ENCODE measurements at regions not wholly inside any gene's neighbourhood (a gene's known extent, or its start where the extent isn't known, plus 50 kb on each side); places are given as distances from the start of the nearest gene placed in this dataset.

DNA sequence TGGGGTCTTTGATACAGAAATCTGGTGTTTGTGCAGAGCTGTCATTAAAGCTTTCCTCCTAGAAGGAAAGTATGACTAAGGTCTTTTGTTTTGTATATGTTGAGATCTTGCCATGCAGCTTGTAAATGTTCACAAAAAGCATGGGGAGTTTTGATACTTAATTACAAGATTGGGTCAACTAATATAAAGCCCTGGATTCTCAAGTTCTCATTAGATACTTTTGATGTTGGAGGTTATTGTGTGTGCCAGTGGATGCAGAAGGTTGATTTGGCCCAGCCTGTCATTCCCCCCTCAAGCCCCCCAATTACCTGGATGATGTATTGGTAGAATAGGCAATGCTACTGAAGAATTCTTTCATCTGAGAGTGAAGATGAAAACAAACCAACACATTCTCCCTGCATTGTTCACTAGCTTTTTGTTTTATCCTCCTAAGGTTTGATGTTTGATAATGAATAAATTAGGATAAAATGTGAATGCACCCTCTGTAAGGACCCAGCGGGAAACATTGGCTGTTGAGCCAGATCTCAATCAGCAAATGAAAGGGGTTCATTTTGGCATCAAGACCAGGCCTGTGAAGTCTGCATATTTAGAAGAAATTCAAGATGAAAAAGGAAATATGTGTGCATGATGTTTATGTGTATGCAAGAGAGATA, 61.9 kb upstream of the ADAMTS19 start:
- Histone ChIP-seq H3K27me3 (ENCODE audit: control insufficient read depth in 1 of 2, insufficient read depth in 2 of 2, low read length in 2 of 2) (no peaks in the 10 kb centered on the region), H3K4me2 (ENCODE audit: low read depth, low read length) (no peak overlapping the region), H3K36me3 (replicated peaks in 1 of 2; ENCODE audit: control insufficient read depth in 1 of 2, insufficient read depth in 2 of 2, low read length in 2 of 2) (no peaks in the 10 kb centered on the region), H3K27ac (ENCODE audit: extremely low read length, insufficient read depth, low read length) (no peak overlapping the region), H3K9me3 (ENCODE audit: low read length) (no peaks in the 10 kb centered on the region), H3K4me3 (replicated peaks in 1 of 3; ENCODE audit: insufficient read depth in 1 of 3, low read depth in 2 of 3, low read length in 3 of 3) (no peak overlapping the region), H3K9ac (ENCODE audit: insufficient read depth, low read depth, low read length) (no peak overlapping the region), H4K20me1 (ENCODE audit: insufficient read depth, low read length) (no peaks in the 10 kb centered on the region), H3K4me1 (ENCODE audit: insufficient read depth, low read length) (no peaks in the 10 kb centered on the region), H2AFZ (ENCODE audit: low read length) (no peak overlapping the region), H3K79me2 (ENCODE audit: insufficient read depth, low read length) (no peaks in the 10 kb centered on the region)
- DNase-seq (ENCODE audit: low spot score) (no peak), ATAC-seq (no peak), FAIRE-seq (no peak)
- WGBS (ENCODE audit: low lambda C conversion rate): 0% methylated on average over 1 of the region's 1 CpG
- ChIA-PET POLR2A (no interaction called here), CTCF (ENCODE audit: low intra/inter-chr PET ratio, low total read pairs) (no interaction called here)
- TF ChIP-seq, protein P1, sequence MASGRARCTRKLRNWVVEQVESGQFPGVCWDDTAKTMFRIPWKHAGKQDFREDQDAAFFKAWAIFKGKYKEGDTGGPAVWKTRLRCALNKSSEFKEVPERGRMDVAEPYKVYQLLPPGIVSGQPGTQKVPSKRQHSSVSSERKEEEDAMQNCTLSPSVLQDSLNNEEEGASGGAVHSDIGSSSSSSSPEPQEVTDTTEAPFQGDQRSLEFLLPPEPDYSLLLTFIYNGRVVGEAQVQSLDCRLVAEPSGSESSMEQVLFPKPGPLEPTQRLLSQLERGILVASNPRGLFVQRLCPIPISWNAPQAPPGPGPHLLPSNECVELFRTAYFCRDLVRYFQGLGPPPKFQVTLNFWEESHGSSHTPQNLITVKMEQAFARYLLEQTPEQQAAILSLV (CRISPR knock-in tag; IDR thresholded peaks at IDR 0.05; ENCODE audit: borderline replicate concordance): no peak
- TF ChIP-seq PTBP1 (IDR thresholded peaks at IDR 0.05; ENCODE audit: low read depth, low read length, poor library complexity, severe bottlenecking): no peak
- TF ChIP-seq ZNF558 (CRISPR knock-in tag; IDR thresholded peaks at IDR 0.05; ENCODE audit: borderline replicate concordance): no peak
- TF ChIP-seq MBD4 (IDR thresholded peaks at IDR 0.05; ENCODE audit: borderline replicate concordance, low read length): no peak
- BruUV-seq (replicated peaks): no TSS peak
- intact Hi-C loops (cut with micrococcal nuclease; ENCODE audit: unreplicated experiment): no loop called here
- in situ Hi-C loops (cut with HindIII; ENCODE audit: extremely low pct_ligation_motif_present, low pct_unique_long_range_greater_than_20kb): no loop called here

DNA sequence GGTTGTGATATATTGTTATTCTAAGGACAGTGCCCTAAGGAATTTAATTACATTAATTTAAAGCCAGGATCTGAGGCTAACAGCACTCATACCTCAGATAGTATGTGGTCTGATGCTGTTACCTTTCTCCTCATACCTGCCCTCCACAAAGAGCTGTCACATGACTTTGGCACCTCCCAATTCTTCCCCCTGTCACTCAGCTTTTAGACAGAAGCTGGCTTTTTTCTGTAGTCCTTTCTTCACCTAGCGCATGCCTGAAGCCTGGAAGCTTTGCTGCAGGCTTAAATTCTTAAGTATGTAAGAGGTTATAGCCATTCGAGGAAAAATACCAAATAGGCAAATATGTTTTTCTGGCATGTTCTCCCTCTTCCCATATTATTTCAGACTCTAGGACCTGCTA, 61.0 kb upstream of the ADAMTS19 start:
- no TSS peak for BruUV-seq (replicated peaks)
- no peak for TF ChIP-seq SP1 (IDR thresholded peaks at IDR 0.05)
- TF ChIP-seq SP1 (CRISPR knock-in tag; IDR thresholded peaks at IDR 0.05): no peak
- TF ChIP-seq PLRG1 (conservative IDR thresholded peaks at IDR 0.05): no peak
- no peak for TF ChIP-seq MAFG (CRISPR knock-in tag; IDR thresholded peaks at IDR 0.05)
- TF ChIP-seq PPARG (CRISPR knock-in tag; conservative IDR thresholded peaks at IDR 0.05): no peak
- TF ChIP-seq KIAA2018 (CRISPR knock-in tag; IDR thresholded peaks at IDR 0.05; ENCODE audit: borderline replicate concordance): no peak
- TF ChIP-seq ZNF333 (CRISPR knock-in tag; IDR thresholded peaks at IDR 0.05; ENCODE audit: borderline replicate concordance): no peak

More for the DNA sequence above, 61.0 kb upstream of the ADAMTS19 start:
- CTCF ChIA-PET (ENCODE audit: low intra/inter-chr PET ratio, low total read pairs): no interaction called here
- no peak overlapping the region for H3K4me3 ChIP-seq (replicated peaks in 1 of 3; ENCODE audit: insufficient read depth in 1 of 3, low read depth in 2 of 3, low read length in 3 of 3)
- no peak overlapping the region for H3K9ac ChIP-seq (ENCODE audit: insufficient read depth, low read depth, low read length)
- no peak for FAIRE-seq
- POLR2A ChIA-PET: no interaction called here
- H3K4me1 ChIP-seq (ENCODE audit: insufficient read depth, low read length): no peaks in the 10 kb centered on the region
- H3K27me3 ChIP-seq (ENCODE audit: control insufficient read depth in 1 of 2, insufficient read depth in 2 of 2, low read length in 2 of 2): no peaks in the 10 kb centered on the region
- no peak for DNase-seq (ENCODE audit: low spot score)
- no peak overlapping the region for H2AFZ ChIP-seq (ENCODE audit: low read length)
- H3K36me3 ChIP-seq (replicated peaks in 1 of 2; ENCODE audit: control insufficient read depth in 1 of 2, insufficient read depth in 2 of 2, low read length in 2 of 2): no peaks in the 10 kb centered on the region
- no peak overlapping the region for H3K27ac ChIP-seq (ENCODE audit: extremely low read length, insufficient read depth, low read length)
- H3K4me2 ChIP-seq (ENCODE audit: low read depth, low read length): no peak overlapping the region
- no peaks in the 10 kb centered on the region for H3K9me3 ChIP-seq (ENCODE audit: low read length)
- intact Hi-C loops (cut with micrococcal nuclease; ENCODE audit: unreplicated experiment): no loop called here
- in situ Hi-C loops (cut with HindIII; ENCODE audit: extremely low pct_ligation_motif_present, low pct_unique_long_range_greater_than_20kb): no loop called here
- ATAC-seq: no peak
- 16% methylated on average over 2 of the region's 2 CpGs for WGBS (ENCODE audit: low lambda C conversion rate)
- H3K79me2 ChIP-seq (ENCODE audit: insufficient read depth, low read length): no peaks in the 10 kb centered on the region
- H4K20me1 ChIP-seq (ENCODE audit: insufficient read depth, low read length): no peaks in the 10 kb centered on the region

Measured in HepG2 (cell line).